ENCODE measurements at regions not wholly inside any gene's neighbourhood (a gene's known extent, or its start where the extent isn't known, plus 50 kb on each side); places are given as distances from the start of the nearest gene placed in this dataset.
"Not testable (repeated sequence)": the region's sequence is repeated elsewhere in the genome, so short reads cannot be mapped to it uniquely, and the experiment has no call there.

- Mint-ChIP-seq H3K9me3 (peaks cover 9% of the 10 kb centered on the region), H3K4me3 (no peak overlapping the region), H3K27ac (no peak overlapping the region), H3K27me3 (no peaks in the 10 kb centered on the region), H3K4me1 (ENCODE audit: low read depth) (no peaks in the 10 kb centered on the region), H3K36me3 (ENCODE audit: low read depth) (no peaks in the 10 kb centered on the region)
These were observed 640.0 kb downstream of the SH2D4B start for GRCh38 chr10:81177651-81178244.

GRCh38 chr10:81179324-81179723 is 641.6 kb downstream of the SH2D4B start:
- peaks cover 9% of the 10 kb centered on the region for H3K9me3 Mint-ChIP-seq
- H3K4me1 Mint-ChIP-seq (ENCODE audit: low read depth) = no peaks in the 10 kb centered on the region
- H3K36me3 Mint-ChIP-seq (ENCODE audit: low read depth) = no peaks in the 10 kb centered on the region
- no peaks in the 10 kb centered on the region for H3K27me3 Mint-ChIP-seq
- no peak overlapping the region for H3K4me3 Mint-ChIP-seq
- H3K27ac Mint-ChIP-seq = no peak overlapping the region

DNA sequence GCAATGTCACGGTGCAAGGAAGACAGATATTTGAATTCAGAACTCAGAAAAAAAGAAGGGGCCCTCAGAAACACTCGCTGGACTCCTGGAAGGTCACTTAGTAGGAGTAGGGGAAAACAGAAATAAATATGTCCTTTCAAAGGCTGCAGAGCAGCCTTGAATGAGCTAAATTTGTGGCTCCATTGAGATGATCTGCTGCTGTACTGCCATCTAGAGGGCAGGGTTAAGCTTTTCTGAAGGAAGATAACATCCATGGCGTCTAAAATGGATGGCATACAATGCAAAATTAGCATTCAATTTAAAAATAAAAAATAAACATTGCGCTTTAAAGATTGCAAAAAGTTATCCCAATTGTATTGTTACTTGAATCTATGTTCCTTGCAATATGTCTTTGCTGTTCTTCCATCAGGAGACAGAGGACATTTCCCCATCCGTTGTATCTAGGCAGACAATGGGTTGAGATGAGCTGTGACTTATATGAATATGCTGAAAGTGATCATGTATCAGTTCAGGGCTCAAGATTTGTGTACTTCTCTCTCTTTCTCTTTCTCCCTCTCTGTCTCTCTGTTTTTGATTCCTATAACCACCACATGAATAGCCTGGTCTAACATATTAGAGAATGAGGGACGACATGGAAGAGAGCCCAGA is 642.2 kb downstream of the SH2D4B start:
- Mint-ChIP-seq H3K4me1 (ENCODE audit: low read depth) (no peaks in the 10 kb centered on the region), H3K27me3 (no peaks in the 10 kb centered on the region), H3K27ac (no peak overlapping the region), H3K9me3 (peaks cover 9% of the 10 kb centered on the region), H3K36me3 (ENCODE audit: low read depth) (no peaks in the 10 kb centered on the region), H3K4me3 (no peak overlapping the region)

- no peak overlapping the region for H3K4me3 Mint-ChIP-seq
- H3K4me1 Mint-ChIP-seq (ENCODE audit: low read depth) = no peaks in the 10 kb centered on the region
- H3K27me3 Mint-ChIP-seq = no peaks in the 10 kb centered on the region
- H3K36me3 Mint-ChIP-seq (ENCODE audit: low read depth) = no peaks in the 10 kb centered on the region
- no peak overlapping the region for H3K27ac Mint-ChIP-seq
- peaks cover 5% of the 10 kb centered on the region for H3K9me3 Mint-ChIP-seq
These were observed 644.6 kb downstream of the SH2D4B start for GRCh38 chr10:81182296-81182695.

DNA sequence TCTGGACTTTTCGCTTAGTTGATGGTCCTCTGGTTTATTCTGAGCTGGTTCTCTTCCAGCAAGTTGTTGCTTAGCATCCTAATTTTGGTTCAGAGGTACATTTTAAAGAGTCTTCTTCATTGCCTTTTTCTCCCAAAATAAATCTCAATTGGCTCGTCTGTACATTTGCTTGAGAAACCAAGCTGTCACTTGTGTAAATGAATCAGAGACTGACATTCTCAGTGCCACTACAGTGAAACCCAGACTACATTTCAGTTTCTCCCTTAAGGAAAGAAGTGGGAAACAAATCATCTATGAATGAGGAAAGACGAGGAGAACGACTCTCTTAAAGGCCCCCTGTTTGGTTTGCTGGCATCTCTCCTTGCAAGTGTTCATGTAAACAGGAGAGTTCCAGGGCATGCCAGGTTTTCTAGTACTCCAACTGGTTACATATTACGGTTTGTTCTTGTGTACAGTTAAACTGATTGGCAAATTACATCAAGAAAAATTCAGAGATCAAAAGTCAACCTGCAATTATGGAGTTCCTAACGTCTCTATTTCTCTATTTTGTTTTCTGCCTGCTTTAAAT is 654.6 kb downstream of the SH2D4B start:
- Mint-ChIP-seq H3K36me3 (ENCODE audit: low read depth) (no peaks in the 10 kb centered on the region), H3K9me3 (peaks cover 3% of the 10 kb centered on the region), H3K27ac (no peak overlapping the region), H3K4me1 (ENCODE audit: low read depth) (no peaks in the 10 kb centered on the region), H3K27me3 (no peaks in the 10 kb centered on the region), H3K4me3 (no peak overlapping the region)

- Mint-ChIP-seq H3K27me3 (no peaks in the 10 kb centered on the region), H3K4me3 (no peak overlapping the region), H3K9me3 (peaks cover 3% of the 10 kb centered on the region), H3K4me1 (ENCODE audit: low read depth) (no peaks in the 10 kb centered on the region), H3K36me3 (ENCODE audit: low read depth) (no peaks in the 10 kb centered on the region), H3K27ac (no peak overlapping the region)
These were observed 663.1 kb downstream of the SH2D4B start for GRCh38 chr10:81200801-81201200.

DNA sequence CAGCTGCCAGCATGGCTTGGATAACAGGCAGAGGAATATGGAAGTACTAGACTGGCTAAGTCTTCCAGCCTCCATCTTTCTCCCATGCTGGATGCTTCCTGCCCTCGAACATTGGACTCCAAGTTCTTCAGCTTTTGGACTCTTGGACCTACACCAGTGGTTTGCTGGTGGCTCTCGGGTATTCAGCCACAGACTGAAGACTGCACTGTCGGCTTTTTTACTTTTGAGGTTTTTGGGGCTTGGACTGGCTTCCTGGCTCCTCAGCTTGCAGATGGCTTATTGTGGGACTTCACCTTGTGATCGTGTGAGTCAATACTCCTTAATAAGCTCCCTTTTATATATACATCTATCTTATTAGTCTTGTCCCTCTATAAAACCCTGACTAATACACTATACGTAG is 667.6 kb upstream of the NRG3 start:
- H3K4me1 Mint-ChIP-seq (ENCODE audit: low read depth); H3K9me3 Mint-ChIP-seq; H3K27me3 Mint-ChIP-seq; H3K36me3 Mint-ChIP-seq (ENCODE audit: low read depth); H3K27ac Mint-ChIP-seq; H3K4me3 Mint-ChIP-seq: not testable (repeated sequence)

DNA sequence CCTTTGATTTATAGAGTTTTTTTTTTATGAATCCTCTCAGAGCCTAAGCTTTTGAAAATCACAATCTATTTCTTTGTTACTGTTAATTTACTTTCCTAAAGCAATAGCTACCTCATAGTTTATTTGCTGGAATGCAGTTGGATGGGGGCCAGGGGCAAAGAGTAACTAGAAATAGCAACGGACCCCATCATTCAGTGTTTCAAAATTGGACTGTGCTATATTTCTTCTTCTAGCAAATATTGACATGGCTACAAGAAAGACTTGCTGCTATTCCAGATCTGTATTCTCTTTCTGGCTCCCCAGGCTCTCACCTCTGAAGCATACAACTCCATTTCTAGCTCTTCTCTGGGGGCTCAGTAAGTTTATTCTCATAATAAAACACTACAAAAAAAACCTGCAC is 661.6 kb upstream of the NRG3 start:
- Mint-ChIP-seq H3K27ac (no peak overlapping the region), H3K4me3 (no peak overlapping the region), H3K36me3 (ENCODE audit: low read depth) (no peaks in the 10 kb centered on the region), H3K4me1 (ENCODE audit: low read depth) (no peaks in the 10 kb centered on the region), H3K9me3 (no peaks in the 10 kb centered on the region), H3K27me3 (no peaks in the 10 kb centered on the region)

GRCh38 chr10:81215498-81215897 is 659.5 kb upstream of the NRG3 start:
- Mint-ChIP-seq H3K9me3 (no peaks in the 10 kb centered on the region), H3K36me3 (ENCODE audit: low read depth) (no peaks in the 10 kb centered on the region), H3K4me1 (ENCODE audit: low read depth) (no peaks in the 10 kb centered on the region), H3K27me3 (no peaks in the 10 kb centered on the region), H3K27ac (no peak overlapping the region), H3K4me3 (no peak overlapping the region)

DNA sequence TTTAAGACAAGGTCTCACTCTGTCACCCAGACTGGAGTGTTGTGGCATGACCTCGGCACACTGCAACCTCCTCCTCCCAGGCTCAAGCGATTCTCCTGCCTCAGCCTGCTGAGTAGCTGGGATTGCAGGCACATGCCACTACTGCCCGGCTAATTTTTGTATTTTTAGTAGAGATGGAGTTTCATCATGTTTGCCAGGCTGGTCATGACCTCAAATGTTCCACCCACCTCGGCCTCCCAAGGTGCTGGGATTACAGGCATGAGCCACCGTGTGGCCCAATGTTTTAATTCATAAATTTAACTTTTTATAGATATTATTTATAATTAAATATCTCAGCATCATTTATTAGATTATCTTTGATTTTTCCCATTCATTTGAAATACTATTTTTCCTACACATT is 658.0 kb upstream of the NRG3 start:
- Mint-ChIP-seq H3K9me3 (no peaks in the 10 kb centered on the region), H3K27ac (no peak overlapping the region), H3K4me3 (no peak overlapping the region)

GRCh38 chr10:81218307-81218706 is 656.7 kb upstream of the NRG3 start:
- H3K36me3 Mint-ChIP-seq (ENCODE audit: low read depth) = no peaks in the 10 kb centered on the region
- H3K27me3 Mint-ChIP-seq = no peaks in the 10 kb centered on the region

More for the DNA sequence above, 658.0 kb upstream of the NRG3 start:
- H3K4me1 Mint-ChIP-seq (ENCODE audit: low read depth) = no peaks in the 10 kb centered on the region
- no peaks in the 10 kb centered on the region for H3K27me3 Mint-ChIP-seq
- no peaks in the 10 kb centered on the region for H3K36me3 Mint-ChIP-seq (ENCODE audit: low read depth)

DNA sequence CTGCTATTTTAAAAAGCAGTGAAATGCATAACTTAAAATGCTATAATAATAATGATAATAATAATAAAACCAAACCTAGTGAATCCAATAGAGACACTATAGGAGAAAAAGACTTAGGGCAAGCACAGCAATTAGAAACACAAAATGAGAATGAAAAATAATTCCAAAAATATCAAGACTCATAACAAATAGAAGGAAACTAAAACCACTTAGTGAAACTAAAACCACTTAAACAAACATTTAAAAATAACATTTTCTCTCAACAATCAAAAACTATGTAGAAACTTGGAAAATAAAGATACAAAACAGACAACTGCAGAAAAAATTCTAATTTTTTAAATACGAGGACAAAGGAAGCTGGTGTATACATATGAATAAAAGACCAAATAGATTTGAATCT is 655.2 kb upstream of the NRG3 start:
- no peak overlapping the region for H3K27ac Mint-ChIP-seq
- peaks cover 4% of the 10 kb centered on the region for H3K9me3 Mint-ChIP-seq
- no peaks in the 10 kb centered on the region for H3K27me3 Mint-ChIP-seq
- H3K36me3 Mint-ChIP-seq (ENCODE audit: low read depth) = no peaks in the 10 kb centered on the region
- no peak overlapping the region for H3K4me3 Mint-ChIP-seq
- no peaks in the 10 kb centered on the region for H3K4me1 Mint-ChIP-seq (ENCODE audit: low read depth)

More at GRCh38 chr10:81218307-81218706, 656.7 kb upstream of the NRG3 start:
- H3K27ac Mint-ChIP-seq = no peak overlapping the region
- no peak overlapping the region for H3K4me3 Mint-ChIP-seq
- no peaks in the 10 kb centered on the region for H3K4me1 Mint-ChIP-seq (ENCODE audit: low read depth)
- peaks cover 4% of the 10 kb centered on the region for H3K9me3 Mint-ChIP-seq

DNA sequence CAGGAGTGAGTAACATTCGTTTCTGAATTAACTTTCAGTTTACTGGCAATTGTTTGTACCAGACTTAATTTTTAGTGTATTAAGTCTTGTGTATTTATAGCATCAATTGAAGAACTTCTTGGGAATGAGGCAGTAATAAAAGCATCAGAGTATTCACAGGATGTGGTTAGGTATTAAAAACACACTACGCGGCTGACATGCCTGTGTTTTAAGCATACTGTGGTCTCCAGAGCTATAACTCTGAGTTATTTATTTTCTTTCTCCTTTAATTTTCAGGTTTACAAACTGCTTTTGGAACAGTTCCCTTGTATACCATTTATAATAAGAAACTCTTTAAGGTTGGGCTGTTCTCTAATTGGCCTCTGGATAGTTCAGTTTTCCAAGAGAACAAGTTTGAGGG is 626.1 kb upstream of the NRG3 start:
- Mint-ChIP-seq H3K27ac (no peak overlapping the region), H3K4me3 (no peak overlapping the region), H3K9me3 (peaks cover 3% of the 10 kb centered on the region), H3K4me1 (ENCODE audit: low read depth) (no peaks in the 10 kb centered on the region), H3K36me3 (ENCODE audit: low read depth) (no peaks in the 10 kb centered on the region), H3K27me3 (no peaks in the 10 kb centered on the region)

GRCh38 chr10:81251457-81252115 is 623.4 kb upstream of the NRG3 start:
- no peaks in the 10 kb centered on the region for H3K27me3 Mint-ChIP-seq
- H3K36me3 Mint-ChIP-seq (ENCODE audit: low read depth) = no peaks in the 10 kb centered on the region
- H3K27ac Mint-ChIP-seq = no peak overlapping the region
- H3K4me1 Mint-ChIP-seq (ENCODE audit: low read depth) = no peaks in the 10 kb centered on the region
- H3K9me3 Mint-ChIP-seq = peaks cover 3% of the 10 kb centered on the region
- H3K4me3 Mint-ChIP-seq = no peak overlapping the region

DNA sequence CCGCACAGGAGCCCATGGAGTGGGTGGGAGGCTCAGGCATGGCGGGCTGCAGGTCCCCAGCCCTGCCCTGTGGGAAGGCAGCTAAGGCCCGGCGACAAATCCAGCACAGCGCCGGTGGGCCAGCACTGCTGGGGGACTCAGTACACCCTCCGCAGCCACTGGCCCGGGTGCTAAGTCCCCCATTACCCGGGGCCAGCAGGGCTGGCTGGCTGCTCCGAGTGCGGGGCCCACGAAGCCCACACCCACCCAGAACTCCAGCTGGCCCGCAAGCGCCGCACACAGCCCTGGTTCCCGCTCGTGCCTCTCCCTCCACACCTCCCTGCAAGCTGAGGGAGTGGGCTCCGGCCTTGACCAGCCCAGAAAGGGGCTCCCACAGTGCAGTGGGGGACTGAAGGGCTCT is 610.0 kb upstream of the NRG3 start:
- not testable (repeated sequence) for H3K36me3 Mint-ChIP-seq (ENCODE audit: low read depth); H3K27ac Mint-ChIP-seq; H3K9me3 Mint-ChIP-seq; H3K4me1 Mint-ChIP-seq (ENCODE audit: low read depth); H3K27me3 Mint-ChIP-seq; H3K4me3 Mint-ChIP-seq
